ENCODE measurements at regions not wholly inside any gene's neighbourhood (a gene's known extent, or its start where the extent isn't known, plus 50 kb on each side); places are given as distances from the start of the nearest gene placed in this dataset.
A peak's percentile ranks its signal among the peaks of the same experiment; 100 is the strongest.

DNA sequence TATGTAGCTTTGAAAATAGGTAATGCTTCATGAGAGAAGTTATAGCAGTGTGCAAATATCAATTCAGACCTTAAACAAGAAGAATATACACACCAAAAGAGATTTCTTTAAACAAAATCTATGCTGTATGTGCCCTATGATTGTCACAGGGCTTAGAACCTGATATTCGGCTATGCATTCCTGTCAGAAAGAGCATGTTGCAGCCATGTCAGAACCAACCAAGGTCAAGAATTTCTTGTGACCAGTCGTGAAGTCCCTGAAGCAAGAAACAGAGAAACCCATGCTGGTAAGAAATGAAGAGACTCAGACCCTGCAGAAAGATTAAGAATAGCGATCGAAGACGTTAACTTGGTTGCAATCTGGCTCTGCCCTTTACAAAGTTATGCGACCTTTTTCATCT lies 210.3 kb upstream of the SPIN4 start:
- H3K4me2 ChIP-seq (ENCODE audit: low read depth, low read length): peak overlapping the region; percentile 73
- H3K27me3 ChIP-seq (ENCODE audit: control insufficient read depth in 1 of 2, insufficient read depth in 2 of 2, low read length in 2 of 2): no peaks in the 10 kb centered on the region; a peak in 1 of 5 replicates
- FAIRE-seq (no peak), DNase-seq (ENCODE audit: low spot score) (no peak), ATAC-seq (peak; percentile 59)
- 1% methylated on average over 6 of the region's 6 CpGs for WGBS (ENCODE audit: low lambda C conversion rate)
- H4K20me1 ChIP-seq (ENCODE audit: insufficient read depth, low read length): no peaks in the 10 kb centered on the region
- peak overlapping the region; percentile 78 to 82 (median 81) for H3K4me3 ChIP-seq (replicated peaks in 1 of 3; ENCODE audit: insufficient read depth in 1 of 3, low read depth in 2 of 3, low read length in 3 of 3)
- H3K9ac ChIP-seq (ENCODE audit: insufficient read depth, low read depth, low read length): peak overlapping the region; percentile 79
- no peak overlapping the region for H3K27ac ChIP-seq (ENCODE audit: extremely low read length, insufficient read depth, low read length)
- H3K79me2 ChIP-seq (ENCODE audit: insufficient read depth, low read length): no peaks in the 10 kb centered on the region
- in situ Hi-C loops (cut with HindIII; ENCODE audit: extremely low pct_ligation_motif_present, low pct_unique_long_range_greater_than_20kb) (no loop called here), intact Hi-C loops (cut with micrococcal nuclease; ENCODE audit: unreplicated experiment) (loop anchor here (5.0 kb wide), 1 partner anchor 214 kb away; no protein-coding TSS in a partner anchor)
- no peaks in the 10 kb centered on the region for H3K4me1 ChIP-seq (ENCODE audit: insufficient read depth, low read length)
- ChIA-PET POLR2A (no interaction called here), CTCF (ENCODE audit: low intra/inter-chr PET ratio, low total read pairs) (no interaction called here)
- H3K36me3 ChIP-seq (replicated peaks in 1 of 2; ENCODE audit: control insufficient read depth in 1 of 2, insufficient read depth in 2 of 2, low read length in 2 of 2): no peaks in the 10 kb centered on the region
- H3K9me3 ChIP-seq (ENCODE audit: low read length): no peaks in the 10 kb centered on the region
- BruUV-seq (replicated peaks): no TSS peak
- peak overlapping the region; percentile 90 for H2AFZ ChIP-seq (ENCODE audit: low read length)
- no peak for TF ChIP-seq STAG1 (CRISPR knock-in tag; IDR thresholded peaks at IDR 0.05)

- Histone ChIP-seq H2AFZ (ENCODE audit: low read length) (peak overlapping the region; percentile 86), H3K79me2 (ENCODE audit: insufficient read depth, low read length) (no peaks in the 10 kb centered on the region), H3K4me3 (replicated peaks in 1 of 3; ENCODE audit: insufficient read depth in 1 of 3, low read depth in 2 of 3, low read length in 3 of 3) (peak overlapping the region; percentile 78 to 82 (median 81)), H3K9me3 (ENCODE audit: low read length) (no peaks in the 10 kb centered on the region), H3K9ac (ENCODE audit: insufficient read depth, low read depth, low read length) (peak overlapping the region; percentile 79), H3K4me1 (ENCODE audit: insufficient read depth, low read length) (no peaks in the 10 kb centered on the region), H3K27ac (ENCODE audit: extremely low read length, insufficient read depth, low read length) (peak overlapping the region; percentile 78), H3K4me2 (ENCODE audit: low read depth, low read length) (peak overlapping the region; percentile 73), H4K20me1 (ENCODE audit: insufficient read depth, low read length) (no peaks in the 10 kb centered on the region), H3K36me3 (replicated peaks in 1 of 2; ENCODE audit: control insufficient read depth in 1 of 2, insufficient read depth in 2 of 2, low read length in 2 of 2) (no peaks in the 10 kb centered on the region), H3K27me3 (ENCODE audit: control insufficient read depth in 1 of 2, insufficient read depth in 2 of 2, low read length in 2 of 2) (no peaks in the 10 kb centered on the region; a peak in 1 of 5 replicates)
- intact Hi-C loops (cut with micrococcal nuclease; ENCODE audit: unreplicated experiment) (loop anchor here (5.0 kb wide), 1 partner anchor 213 kb away; no protein-coding TSS in a partner anchor), in situ Hi-C loops (cut with HindIII; ENCODE audit: extremely low pct_ligation_motif_present, low pct_unique_long_range_greater_than_20kb) (no loop called here)
- ChIA-PET POLR2A (no interaction called here), CTCF (ENCODE audit: low intra/inter-chr PET ratio, low total read pairs) (no interaction called here)
- BruUV-seq (replicated peaks): TSS peak; percentile 71
- DNase-seq (ENCODE audit: low spot score) (peak; percentile 81), FAIRE-seq (peak; percentile 87), ATAC-seq (peak; percentile 98)
- 1% methylated on average over 6 of the region's 20 CpGs for WGBS (ENCODE audit: low lambda C conversion rate)
- TF ChIP-seq ZNF639 (CRISPR knock-in tag; conservative IDR thresholded peaks at IDR 0.05) (no peak), KMT2B (CRISPR knock-in tag; IDR thresholded peaks at IDR 0.05) (peak; percentile 60; the same call in 1 of the 2 replicates), GATAD1 (CRISPR knock-in tag; IDR thresholded peaks at IDR 0.05) (peak; percentile 71; the same call in 1 of the 2 replicates), CAMTA2 (CRISPR knock-in tag; IDR thresholded peaks at IDR 0.05; ENCODE audit: borderline replicate concordance) (no peak), DNMT3B (CRISPR knock-in tag; conservative IDR thresholded peaks at IDR 0.05) (no peak), ZFX (CRISPR knock-in tag; IDR thresholded peaks at IDR 0.05; ENCODE audit: low read depth) (peak; percentile 90), NCOA2 (CRISPR knock-in tag; IDR thresholded peaks at IDR 0.05) (no peak), SMARCE1 (IDR thresholded peaks at IDR 0.05; ENCODE audit: borderline replicate concordance) (no peak), POGZ (CRISPR knock-in tag; IDR thresholded peaks at IDR 0.05) (peak; percentile 70), ASH2L (IDR thresholded peaks at IDR 0.05; ENCODE audit: insufficient read length, low read depth, low read length) (peak; percentile 59), POLR2G (IDR thresholded peaks at IDR 0.05; ENCODE audit: low read depth, low read length) (peak; percentile 55; the same call in 1 of the 2 replicates), PHF20 (CRISPR knock-in tag; IDR thresholded peaks at IDR 0.05) (peak; percentile 82), TGIF2 (CRISPR knock-in tag; IDR thresholded peaks at IDR 0.05) (0 out of 2 replicates have a peak, but pooled peaks have one; percentile 15), ZNF788 (CRISPR knock-in tag; IDR thresholded peaks at IDR 0.05; ENCODE audit: borderline replicate concordance) (peak; percentile 36; the same call in 1 of the 2 replicates), ZNF775 (CRISPR knock-in tag; IDR thresholded peaks at IDR 0.05; ENCODE audit: borderline replicate concordance) (no peak)
- TF ChIP-seq, protein P1, sequence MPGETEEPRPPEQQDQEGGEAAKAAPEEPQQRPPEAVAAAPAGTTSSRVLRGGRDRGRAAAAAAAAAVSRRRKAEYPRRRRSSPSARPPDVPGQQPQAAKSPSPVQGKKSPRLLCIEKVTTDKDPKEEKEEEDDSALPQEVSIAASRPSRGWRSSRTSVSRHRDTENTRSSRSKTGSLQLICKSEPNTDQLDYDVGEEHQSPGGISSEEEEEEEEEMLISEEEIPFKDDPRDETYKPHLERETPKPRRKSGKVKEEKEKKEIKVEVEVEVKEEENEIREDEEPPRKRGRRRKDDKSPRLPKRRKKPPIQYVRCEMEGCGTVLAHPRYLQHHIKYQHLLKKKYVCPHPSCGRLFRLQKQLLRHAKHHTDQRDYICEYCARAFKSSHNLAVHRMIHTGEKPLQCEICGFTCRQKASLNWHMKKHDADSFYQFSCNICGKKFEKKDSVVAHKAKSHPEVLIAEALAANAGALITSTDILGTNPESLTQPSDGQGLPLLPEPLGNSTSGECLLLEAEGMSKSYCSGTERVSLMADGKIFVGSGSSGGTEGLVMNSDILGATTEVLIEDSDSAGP (CRISPR knock-in tag; IDR thresholded peaks at IDR 0.05; ENCODE audit: borderline replicate concordance): peak; percentile 75
Measured at GRCh38 chrX:63560601-63561218, 209.6 kb upstream of the SPIN4 start.

All from HepG2 (cell line).